Lower lobe of right lung (tissue), 2 donors: ENCODE measurements at regions not wholly inside any gene's neighbourhood (a gene's known extent, or its start where the extent isn't known, plus 50 kb on each side); places are given as distances from the start of the nearest gene placed in this dataset.

Source experiments
- ATAC-seq, 2 donors: fragments of 200-7000 bp; cut with Tn5 transposase; one replicate each; pipeline ENCODE4 v1.9.1; 2020 to 2022; ENCODE audit warnings: mild to moderate bottlenecking in 2 of 2, moderate library complexity in 2 of 2
- DNase-seq: peaks from one replicate; pipeline ENCODE4 v3.0.0-alpha.2; 2020
- H3K27ac ChIP-seq: fragments of 200-600 bp; one replicate; pipeline ENCODE4 v1.8.0; 2022
- H3K27me3 ChIP-seq: fragments of 200-600 bp; one replicate; pipeline ENCODE4 v1.8.0; 2022; ENCODE audit warnings: low read depth
- H3K36me3 ChIP-seq: fragments of 200-600 bp; one replicate; pipeline ENCODE4 v1.8.0; 2022; ENCODE audit warnings: mild to moderate bottlenecking
- H3K4me1 ChIP-seq: fragments of 200-600 bp; one replicate; pipeline ENCODE4 v1.8.0; 2022
- H3K4me3 ChIP-seq: fragments of 200-600 bp; one replicate; pipeline ENCODE4 v1.8.0; 2022; ENCODE audit warnings: mild to moderate bottlenecking
- H3K9me3 ChIP-seq: fragments of 200-600 bp; one replicate; pipeline ENCODE4 v1.8.0; 2022
- CTCF ChIP-seq: fragments of 200-600 bp; IDR thresholded peaks from one replicate; pipeline ENCODE4 v1.8.0; 2022; ENCODE audit warnings: antibody characterized with exemption, mild to moderate bottlenecking
- intact Hi-C: fragments of 100-400 bp; cut with DNase I; formaldehyde crosslinking; loops from one replicate; pipeline ENCODE4 v1.11.0; 2022
- donor health status: DM: no; HTN: yes; CAD: no; lungs with severe emphysema.

GRCh38 chr7:108947526-108947925, 377.9 kb downstream of the DNAJB9 start:
- no peaks in the 10 kb centered on the region for H3K36me3 ChIP-seq
- H3K4me3 ChIP-seq, result no peak overlapping the region
- DNase-seq (no peak), ATAC-seq (no peak)
- H3K27me3 ChIP-seq, result no peaks in the 10 kb centered on the region
- intact Hi-C loops, result no loop called here
- H3K9me3 ChIP-seq, result peaks cover 9% of the 10 kb centered on the region
- TF ChIP-seq CTCF, result no peak
- no peaks in the 10 kb centered on the region for H3K4me1 ChIP-seq
- H3K27ac ChIP-seq, result no peak overlapping the region

DNA sequence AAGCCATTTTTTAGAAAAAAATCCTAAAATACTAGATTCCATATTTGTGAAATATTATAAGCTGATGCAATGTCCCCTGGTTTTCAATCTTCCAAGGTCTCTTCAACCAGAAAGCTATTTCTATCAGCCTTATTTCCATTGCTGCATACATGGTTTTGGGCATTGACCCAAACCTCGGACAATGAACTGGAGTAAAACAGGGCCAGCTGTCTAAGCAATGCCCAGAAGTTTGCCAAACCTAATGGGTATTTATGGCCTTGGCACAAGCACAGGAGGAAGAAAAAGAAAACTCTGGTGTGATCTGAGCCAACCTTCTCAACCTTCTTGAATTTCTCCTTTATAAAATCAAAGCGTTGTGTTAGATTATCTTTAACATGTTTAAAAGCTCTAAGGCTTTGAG, 402.3 kb downstream of the DNAJB9 start:
- ATAC-seq (no peak), DNase-seq (no peak)
- no peaks in the 10 kb centered on the region for H3K9me3 ChIP-seq
- no peak for TF ChIP-seq CTCF
- H3K4me3 ChIP-seq, result no peak overlapping the region
- H3K27me3 ChIP-seq, result no peaks in the 10 kb centered on the region
- no peak overlapping the region for H3K27ac ChIP-seq
- intact Hi-C loops, result no loop called here
- H3K36me3 ChIP-seq, result no peaks in the 10 kb centered on the region
- H3K4me1 ChIP-seq, result no peaks in the 10 kb centered on the region

DNA sequence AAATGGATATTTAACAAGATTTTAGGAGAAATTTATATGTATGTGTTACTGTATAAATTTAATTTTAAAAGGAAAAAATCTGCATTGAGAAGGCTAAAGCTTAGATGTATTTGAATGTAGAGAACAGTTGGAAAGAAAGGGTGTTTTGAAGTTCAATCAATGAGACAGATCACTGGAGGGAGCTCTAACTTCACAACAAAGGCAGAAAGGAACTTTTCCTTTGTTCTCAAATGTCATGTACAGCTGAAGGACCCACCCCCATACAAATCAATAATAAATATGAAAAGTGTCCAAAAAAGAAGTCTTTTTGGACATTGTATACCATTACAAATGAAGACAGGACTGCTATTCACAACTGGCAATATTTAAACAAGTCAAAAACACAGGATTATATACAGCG, 403.4 kb downstream of the DNAJB9 start:
- H3K9me3 ChIP-seq, result no peaks in the 10 kb centered on the region
- intact Hi-C loops, result no loop called here
- ATAC-seq (no peak), DNase-seq (no peak)
- no peak overlapping the region for H3K27ac ChIP-seq
- TF ChIP-seq CTCF, result no peak
- no peaks in the 10 kb centered on the region for H3K27me3 ChIP-seq
- H3K4me1 ChIP-seq, result no peaks in the 10 kb centered on the region
- no peaks in the 10 kb centered on the region for H3K36me3 ChIP-seq
- no peak overlapping the region for H3K4me3 ChIP-seq

- no peak for TF ChIP-seq CTCF
- DNase-seq, result no peak
- no peaks in the 10 kb centered on the region for H3K36me3 ChIP-seq
Observed at GRCh38 chr7:108974641-108975040, 405.0 kb downstream of the DNAJB9 start.

GRCh38 chr7:108985037-108985436, 415.4 kb downstream of the DNAJB9 start:
- no peaks in the 10 kb centered on the region for H3K36me3 ChIP-seq
- H3K4me1 ChIP-seq, result no peaks in the 10 kb centered on the region
- TF ChIP-seq CTCF, result no peak
- ATAC-seq (no peak), DNase-seq (no peak)
- H3K27me3 ChIP-seq, result no peaks in the 10 kb centered on the region
- H3K27ac ChIP-seq, result no peak overlapping the region
- H3K4me3 ChIP-seq, result no peak overlapping the region
- intact Hi-C loops, result no loop called here
- no peaks in the 10 kb centered on the region for H3K9me3 ChIP-seq

More at GRCh38 chr7:108974641-108975040, 405.0 kb downstream of the DNAJB9 start:
- intact Hi-C loops, result no loop called here
- Histone ChIP-seq H3K9me3 (no peaks in the 10 kb centered on the region), H3K27ac (no peak overlapping the region), H3K4me1 (no peaks in the 10 kb centered on the region), H3K4me3 (no peak overlapping the region), H3K27me3 (no peaks in the 10 kb centered on the region)
- ATAC-seq, result no peak

GRCh38 chr7:108989319-108989718, 419.6 kb downstream of the DNAJB9 start:
- intact Hi-C loops, result no loop called here
- TF ChIP-seq CTCF, result no peak
- H3K27ac ChIP-seq, result no peak overlapping the region
- DNase-seq (no peak), ATAC-seq (no peak)
- H3K4me3 ChIP-seq, result no peak overlapping the region
- no peaks in the 10 kb centered on the region for H3K4me1 ChIP-seq
- no peaks in the 10 kb centered on the region for H3K27me3 ChIP-seq
- H3K36me3 ChIP-seq, result no peaks in the 10 kb centered on the region
- H3K9me3 ChIP-seq, result no peaks in the 10 kb centered on the region
